CD14-positive monocyte (primary cell): ENCODE measurements at regions not wholly inside any gene's neighbourhood (a gene's known extent, or its start where the extent isn't known, plus 50 kb on each side); places are given as distances from the start of the nearest gene placed in this dataset.

Experiments
- DNase-seq, 3 donors: peaks; one replicate each; pipeline ENCODE4 v3.0.0-alpha.2; 2011 to 2022
- H2AFZ ChIP-seq: 2 replicates; pipeline ENCODE4 v1.6.0; 2012; ENCODE audit warnings: mild to moderate bottlenecking, low read depth, low read length, inconsistent platforms; ENCODE audit not compliant: insufficient read depth, poor library complexity, severe bottlenecking
- H3K27ac ChIP-seq, 2 donors: 1 replicate in 1 of 2; 2 replicates in 1 of 2; pipeline ENCODE4 v1.5.1; 2012 to 2013; ENCODE audit warnings: low read length in 2 of 2, control low read depth in 1 of 2, inconsistent platforms in 1 of 2, low read depth in 1 of 2, mild to moderate bottlenecking in 1 of 2
- H3K27me3 ChIP-seq, 2 donors: one replicate each; pipeline versions ENCODE4 v1.6.0 to v1.6.1; 2011 to 2013; ENCODE audit warnings: low read length in 2 of 2; ENCODE audit not compliant: control insufficient read depth in 2 of 2, insufficient read depth in 2 of 2
- H3K36me3 ChIP-seq, 2 donors: replicated peaks in 1 of 2; 1 replicate in 1 of 2; 2 replicates in 1 of 2; pipeline versions ENCODE4 v1.5.1 to v1.6.1; 2012 to 2013; ENCODE audit warnings: low read length in 2 of 2, control low read depth in 1 of 2, inconsistent platforms in 1 of 2, mild to moderate bottlenecking in 1 of 2; ENCODE audit not compliant: insufficient read depth in 2 of 2, control insufficient read depth in 1 of 2
- H3K4me1 ChIP-seq, 2 donors: 1 replicate in 1 of 2; 2 replicates in 1 of 2; pipeline versions ENCODE4 v1.5.1 to v1.6.1; 2012 to 2013; ENCODE audit warnings: low read length in 2 of 2, control low read depth in 1 of 2, inconsistent platforms in 1 of 2, mild to moderate bottlenecking in 1 of 2, moderate library complexity in 1 of 2; ENCODE audit not compliant: insufficient read depth in 2 of 2, control insufficient read depth in 1 of 2
- H3K4me2 ChIP-seq: replicated peaks from 2 replicates; pipeline ENCODE3; 2012; ENCODE audit warnings: low read length, moderate library complexity, mild to moderate bottlenecking; ENCODE audit not compliant: poor library complexity, severe bottlenecking; ENCODE audit errors: extremely low read depth
- H3K4me3 ChIP-seq, 3 experiments: fragments of 200-600 bp in 1 of 3; sonication (generic) in 1 of 3; replicated peaks in 1 of 3; 1 replicate in 2 of 3; 2 replicates in 1 of 3; pipeline ENCODE4 v1.5.1; 2011 to 2013; ENCODE audit warnings: low read length in 3 of 3, mild to moderate bottlenecking in 3 of 3, control low read depth in 2 of 3, low read depth in 2 of 3, inconsistent platforms in 1 of 3, moderate library complexity in 1 of 3
- H3K79me2 ChIP-seq: 2 replicates; pipeline ENCODE4 v1.6.0; 2012; ENCODE audit warnings: mild to moderate bottlenecking, control low read depth, inconsistent platforms, low read length, moderate library complexity; ENCODE audit not compliant: insufficient read depth
- H3K9ac ChIP-seq: 2 replicates; pipeline ENCODE4 v1.6.0; 2017; ENCODE audit warnings: low read length, mild to moderate bottlenecking; ENCODE audit not compliant: insufficient read depth, poor library complexity, severe bottlenecking
- H3K9me3 ChIP-seq, 2 donors: replicated peaks in 1 of 2; 1 replicate in 1 of 2; 2 replicates in 1 of 2; pipeline versions ENCODE4 v1.5.1 to v1.6.1; 2012 to 2013; ENCODE audit warnings: low read length in 2 of 2, control low read depth in 1 of 2; ENCODE audit not compliant: control insufficient read depth in 1 of 2, insufficient read depth in 1 of 2
- H4K20me1 ChIP-seq: 2 replicates; pipeline ENCODE4 v1.6.0; 2012; ENCODE audit warnings: mild to moderate bottlenecking, low read length, control low read depth, moderate library complexity; ENCODE audit not compliant: insufficient read depth
- H3K27ac Mint-ChIP-seq, 7 donors: one replicate each; pipeline ENCODE4 v1.8.0; 2020; ENCODE audit warnings: mild to moderate bottlenecking in 7 of 7, mixed read lengths in 7 of 7, moderate library complexity in 6 of 7, inconsistent platforms in 2 of 7
- H3K27me3 Mint-ChIP-seq, 3 donors: one replicate each; pipeline ENCODE4 v1.8.0; 2021 to 2022; ENCODE audit warnings: low read depth in 3 of 3, mild to moderate bottlenecking in 3 of 3, mixed read lengths in 3 of 3, moderate library complexity in 3 of 3, inconsistent platforms in 1 of 3
- H3K36me3 Mint-ChIP-seq, 2 donors: one replicate each; pipeline ENCODE4 v1.8.0; 2020; ENCODE audit warnings: mixed read lengths in 2 of 2, inconsistent platforms in 1 of 2, mild to moderate bottlenecking in 1 of 2
- H3K4me1 Mint-ChIP-seq: one replicate; pipeline ENCODE4 v1.8.0; 2020; ENCODE audit warnings: mild to moderate bottlenecking, mixed read lengths
- H3K4me3 Mint-ChIP-seq, 2 donors: one replicate each; pipeline ENCODE4 v1.8.0; 2020; ENCODE audit warnings: mild to moderate bottlenecking in 2 of 2, mixed read lengths in 2 of 2, moderate library complexity in 1 of 2
- H3K9me3 Mint-ChIP-seq, 7 donors: one replicate each; pipeline ENCODE4 v1.8.0; 2020 to 2022; ENCODE audit warnings: mixed read lengths in 7 of 7, mild to moderate bottlenecking in 6 of 7, moderate library complexity in 6 of 7, inconsistent platforms in 2 of 7
- CTCF ChIP-seq: fragments of 200-600 bp; IDR thresholded peaks from one replicate; pipeline ENCODE4 v1.8.0; 2022; ENCODE audit warnings: antibody characterized with exemption, mild to moderate bottlenecking
- WGBS: methylation state at CpG from one replicate; pipeline ENCODE4 v1.1.5; 2013; ENCODE audit warnings: missing lambda C conversion rate; ENCODE audit not compliant: insufficient coverage; 5-methylcytosine and 5-hydroxymethylcytosine counted together
- intact Hi-C, 2 donors: fragments of 100-400 bp; cut with micrococcal nuclease; formaldehyde crosslinking; loops; one replicate each; pipeline versions ENCODE4 v1.15.0 to v1.15.1; 2023

GRCh38 chr2:810397-810796 is 133.2 kb upstream of the TMEM18 start:
- DNase-seq, result no peak
- H3K9me3 Mint-ChIP-seq, result peaks cover 2 to 8% (median 5%) of the 10 kb centered on the region in 7 donors
- no peak for TF ChIP-seq CTCF
- no peaks in the 10 kb centered on the region for H3K36me3 ChIP-seq
- no peak overlapping the region for H3K9ac ChIP-seq
- no peak overlapping the region for H3K4me3 ChIP-seq
- no peak overlapping the region for H3K27ac Mint-ChIP-seq
- H3K36me3 Mint-ChIP-seq, result no peaks in the 10 kb centered on the region
- H3K9me3 ChIP-seq, result peaks cover 0 to 4% of the 10 kb centered on the region in 2 donors
- no peaks in the 10 kb centered on the region for H4K20me1 ChIP-seq
- no peak overlapping the region for H3K4me3 Mint-ChIP-seq
- intact Hi-C loops, result no loop called here
- no peaks in the 10 kb centered on the region for H3K79me2 ChIP-seq
- no peaks in the 10 kb centered on the region for H3K4me1 ChIP-seq
- no peak overlapping the region for H2AFZ ChIP-seq
- H3K27me3 ChIP-seq, result no peaks in the 10 kb centered on the region
- no peak overlapping the region for H3K4me2 ChIP-seq
- H3K4me1 Mint-ChIP-seq, result no peaks in the 10 kb centered on the region
- peaks cover 0 to 2% (median 2%) of the 10 kb centered on the region in 3 donors for H3K27me3 Mint-ChIP-seq
- 78% methylated on average over 1 of the region's 1 CpG for WGBS
- H3K27ac ChIP-seq, result no peak overlapping the region

DNA sequence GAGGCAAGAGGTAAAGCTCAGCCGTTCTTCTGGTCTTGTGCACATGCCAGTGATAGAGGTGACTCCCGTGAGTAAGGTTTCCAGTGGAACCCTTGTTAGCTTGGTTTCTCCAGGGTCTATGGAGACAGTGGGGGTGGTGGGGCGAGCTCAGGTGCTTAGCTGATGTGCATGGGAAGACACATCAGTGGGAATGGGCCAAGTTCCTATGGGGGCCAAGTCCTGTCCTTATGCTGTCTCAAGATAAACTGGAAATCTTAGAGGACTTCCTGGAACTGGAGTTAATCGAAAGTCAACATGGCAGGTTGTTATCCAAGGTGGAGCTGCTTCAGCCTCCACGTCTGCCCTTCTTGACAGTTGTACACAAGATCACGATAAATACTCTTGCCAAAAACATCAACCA is 130.1 kb upstream of the TMEM18 start:
- Histone ChIP-seq H3K79me2 (no peaks in the 10 kb centered on the region), H3K9me3 (peaks cover 0 to 4% of the 10 kb centered on the region in 2 donors), H3K36me3 (no peaks in the 10 kb centered on the region), H3K4me1 (no peaks in the 10 kb centered on the region), H3K27ac (no peak overlapping the region), H4K20me1 (no peaks in the 10 kb centered on the region), H3K27me3 (no peaks in the 10 kb centered on the region), H2AFZ (no peak overlapping the region), H3K9ac (no peak overlapping the region), H3K4me3 (no peak overlapping the region), H3K4me2 (no peak overlapping the region)
- no peak overlapping the region for H3K4me3 Mint-ChIP-seq
- DNase-seq, result no peak
- H3K27me3 Mint-ChIP-seq, result peaks cover 0 to 2% (median 2%) of the 10 kb centered on the region in 3 donors
- H3K9me3 Mint-ChIP-seq, result peaks cover 0 to 7% (median 3%) of the 10 kb centered on the region in 7 donors
- H3K27ac Mint-ChIP-seq, result no peak overlapping the region
- TF ChIP-seq CTCF, result no peak
- WGBS, result 89% methylated on average over 4 of the region's 6 CpGs
- H3K36me3 Mint-ChIP-seq, result no peaks in the 10 kb centered on the region
- intact Hi-C loops, result no loop called here
- no peaks in the 10 kb centered on the region for H3K4me1 Mint-ChIP-seq
